ENCODE measurements at regions not wholly inside any gene's neighbourhood (a gene's known extent, or its start where the extent isn't known, plus 50 kb on each side); places are given as distances from the start of the nearest gene placed in this dataset.
A peak's percentile ranks its signal among the peaks of the same experiment; 100 is the strongest.
"Not testable (repeated sequence)": the region's sequence is repeated elsewhere in the genome, so short reads cannot be mapped to it uniquely, and the experiment has no call there.

GRCh38 chr9:29958469-29958868 is 2385.2 kb upstream of the C9orf72 start:
- DNase-seq: no peak

- DNase-seq: no peak
These were observed 2392.6 kb upstream of the C9orf72 start for GRCh38 chr9:29965834-29966233.

- DNase-seq: no peak
These were observed 2393.0 kb upstream of the C9orf72 start for GRCh38 chr9:29966247-29966646.

- no peak for DNase-seq
These were observed 2395.6 kb upstream of the C9orf72 start for GRCh38 chr9:29968831-29969230.

GRCh38 chr9:29969408-29969807 is 2396.1 kb upstream of the C9orf72 start:
- no peak for DNase-seq

- no peak for DNase-seq
These were observed 2396.8 kb upstream of the C9orf72 start for GRCh38 chr9:29969856-29970647.

GRCh38 chr9:29974197-29974596 is 2400.9 kb upstream of the C9orf72 start:
- no peak for DNase-seq

- no peak for DNase-seq
These were observed 2403.7 kb upstream of the C9orf72 start for GRCh38 chr9:29976981-29977380.

GRCh38 chr9:29981013-29981412 is 2403.4 kb upstream of the ACO1 start:
- no peak for DNase-seq

- DNase-seq: no peak
These were observed 2384.8 kb upstream of the ACO1 start for GRCh38 chr9:29999645-30000044.

GRCh38 chr9:30010691-30011090 is 2373.8 kb upstream of the ACO1 start:
- no peak for DNase-seq

- DNase-seq: no peak
These were observed 2371.8 kb upstream of the ACO1 start for GRCh38 chr9:30012622-30013021.

GRCh38 chr9:30015073-30015472 is 2369.4 kb upstream of the ACO1 start:
- no peak for DNase-seq

GRCh38 chr9:30020161-30020560 is 2364.3 kb upstream of the ACO1 start:
- DNase-seq: no peak

GRCh38 chr9:30035761-30036160 is 2348.7 kb upstream of the ACO1 start:
- no peak for DNase-seq

GRCh38 chr9:30036558-30036957 is 2347.9 kb upstream of the ACO1 start:
- DNase-seq: no peak

GRCh38 chr9:30039712-30040111 is 2344.7 kb upstream of the ACO1 start:
- peak; percentile 0 for DNase-seq

GRCh38 chr9:30048396-30048795 is 2336.0 kb upstream of the ACO1 start:
- DNase-seq: no peak

- DNase-seq: no peak
These were observed 2326.0 kb upstream of the ACO1 start for GRCh38 chr9:30058463-30058862.

- no peak for DNase-seq
These were observed 2323.5 kb upstream of the ACO1 start for GRCh38 chr9:30060976-30061375.

GRCh38 chr9:30065888-30066287 is 2318.6 kb upstream of the ACO1 start:
- no peak for DNase-seq

GRCh38 chr9:30069236-30069635 is 2315.2 kb upstream of the ACO1 start:
- not testable (repeated sequence) for DNase-seq

- no peak for DNase-seq
These were observed 2309.4 kb upstream of the ACO1 start for GRCh38 chr9:30075022-30075421.

- peak; percentile 87 for DNase-seq
These were observed 2308.8 kb upstream of the ACO1 start for GRCh38 chr9:30075451-30076199.
